H9 (cell line): ENCODE measurements at regions not wholly inside any gene's neighbourhood (a gene's known extent, or its start where the extent isn't known, plus 50 kb on each side); places are given as distances from the start of the nearest gene placed in this dataset.

Source experiments
- DNase-seq: peaks from one replicate; pipeline ENCODE4 v3.0.0-alpha.2; 2017
- H2AFZ ChIP-seq: one replicate; pipeline ENCODE4 v1.6.1; 2013; ENCODE audit warnings: mild to moderate bottlenecking, low read length, control low read depth, moderate library complexity
- H2AK5ac ChIP-seq: 2 replicates; pipeline ENCODE4 v1.6.1; 2013; ENCODE audit warnings: low read length, control low read depth, mixed read lengths; ENCODE audit not compliant: insufficient read length
- H2BK120ac ChIP-seq: one replicate; pipeline ENCODE4 v1.6.1; 2013; ENCODE audit warnings: low read depth, mild to moderate bottlenecking, low read length, control low read depth, inconsistent platforms; ENCODE audit not compliant: poor library complexity, severe bottlenecking
- H2BK12ac ChIP-seq: 2 replicates; pipeline ENCODE4 v1.6.1; 2013; ENCODE audit warnings: low read length, control low read depth, mixed read lengths, low read depth; ENCODE audit not compliant: insufficient read length
- H2BK15ac ChIP-seq: 2 replicates; pipeline ENCODE4 v1.6.1; 2013; ENCODE audit warnings: low read depth, low read length, control low read depth
- H2BK20ac ChIP-seq: one replicate; pipeline ENCODE4 v1.6.1; 2013; ENCODE audit warnings: low read depth, mild to moderate bottlenecking, low read length, control low read depth, inconsistent platforms; ENCODE audit not compliant: poor library complexity, severe bottlenecking
- H2BK5ac ChIP-seq: 2 replicates; pipeline ENCODE4 v1.6.1; 2013; ENCODE audit warnings: low read length, control low read depth, mixed read lengths; ENCODE audit not compliant: insufficient read length
- H3K14ac ChIP-seq: 2 replicates; pipeline ENCODE4 v1.6.1; 2013; ENCODE audit warnings: low read length, control low read depth; ENCODE audit not compliant: insufficient read depth
- H3K18ac ChIP-seq: 2 replicates; pipeline ENCODE4 v1.6.1; 2013; ENCODE audit warnings: low read depth, mild to moderate bottlenecking, mixed read lengths, low read length, control low read depth; ENCODE audit not compliant: insufficient read length
- H3K23ac ChIP-seq: 2 replicates; pipeline ENCODE4 v1.6.1; 2013; ENCODE audit warnings: low read length, control low read depth, mixed read lengths, low read depth; ENCODE audit not compliant: insufficient read length
- H3K23me2 ChIP-seq: 2 replicates; pipeline ENCODE4 v1.6.1; 2013; ENCODE audit warnings: low read depth, mild to moderate bottlenecking, mixed read lengths, low read length, control low read depth; ENCODE audit not compliant: insufficient read length, poor library complexity, severe bottlenecking
- H3K27ac ChIP-seq: 2 replicates; pipeline ENCODE4 v1.5.1; 2013; ENCODE audit warnings: low read length, control low read depth, mixed read lengths, low read depth; ENCODE audit not compliant: insufficient read length
- H3K27me3 ChIP-seq: 2 replicates; pipeline ENCODE4 v1.6.1; 2013; ENCODE audit warnings: low read length, control low read depth, inconsistent platforms; ENCODE audit not compliant: insufficient read depth
- H3K4ac ChIP-seq: 2 replicates; pipeline ENCODE4 v1.6.1; 2013; ENCODE audit warnings: low read depth, mild to moderate bottlenecking, control low read depth, inconsistent platforms, low read length, moderate library complexity
- H3K4me1 ChIP-seq: 2 replicates; pipeline ENCODE4 v1.6.1; 2013; ENCODE audit warnings: low read length, control low read depth, inconsistent platforms; ENCODE audit not compliant: insufficient read depth
- H3K4me2 ChIP-seq: 2 replicates; pipeline ENCODE4 v1.6.1; 2013; ENCODE audit warnings: low read length, control low read depth, mixed read lengths; ENCODE audit not compliant: insufficient read length, insufficient read depth
- H3K56ac ChIP-seq: 2 replicates; pipeline ENCODE4 v1.6.1; 2013; ENCODE audit warnings: low read depth, mild to moderate bottlenecking, mixed read lengths, low read length, control low read depth; ENCODE audit not compliant: insufficient read length
- H3K79me1 ChIP-seq: 2 replicates; pipeline ENCODE4 v1.6.1; 2013; ENCODE audit warnings: low read depth, mild to moderate bottlenecking, moderate library complexity, low read length, control low read depth, inconsistent platforms; ENCODE audit not compliant: insufficient read depth, poor library complexity, severe bottlenecking
- H3K79me2 ChIP-seq: 2 replicates; pipeline ENCODE4 v1.6.1; 2013; ENCODE audit warnings: low read length, control low read depth, inconsistent platforms; ENCODE audit not compliant: insufficient read depth
- H3K9ac ChIP-seq: 2 replicates; pipeline ENCODE4 v1.6.1; 2013; ENCODE audit warnings: low read length, control low read depth, mixed read lengths; ENCODE audit not compliant: insufficient read length; ENCODE audit errors: extremely low read depth
- H3K9me3 ChIP-seq: one replicate; pipeline ENCODE4 v1.6.1; 2013; ENCODE audit warnings: low read depth, low read length, inconsistent platforms; ENCODE audit not compliant: control insufficient read depth
- H3T11ph ChIP-seq: one replicate; pipeline ENCODE4 v1.6.1; 2013; ENCODE audit warnings: mild to moderate bottlenecking, low read length, control low read depth, inconsistent platforms
- H4K20me1 ChIP-seq: one replicate; pipeline ENCODE4 v1.6.1; 2013; ENCODE audit not compliant: control insufficient read depth, insufficient read length, insufficient read depth
- H4K5ac ChIP-seq: 2 replicates; pipeline ENCODE4 v1.6.1; 2013; ENCODE audit warnings: low read depth, mild to moderate bottlenecking, mixed read lengths, low read length, control low read depth; ENCODE audit not compliant: insufficient read length
- H4K8ac ChIP-seq: replicated peaks from 2 replicates; pipeline ENCODE4 v1.6.1; 2013; ENCODE audit warnings: low read length, control low read depth, mixed read lengths, low read depth; ENCODE audit not compliant: insufficient read length
- H4K91ac ChIP-seq: 2 replicates; pipeline ENCODE4 v1.6.1; 2013; ENCODE audit warnings: low read depth, mild to moderate bottlenecking, moderate library complexity, mixed read lengths, low read length, control low read depth; ENCODE audit not compliant: insufficient read length
- H3K27ac Mint-ChIP-seq, 3 experiments: 2 replicates in 2 of 3; 3 replicates in 1 of 3; pipeline ENCODE4 v1.8.0; 2020 to 2021; ENCODE audit warnings: mixed read lengths in 3 of 3, mild to moderate bottlenecking in 1 of 3, moderate library complexity in 1 of 3
- H3K27me3 Mint-ChIP-seq: 2 replicates; pipeline ENCODE4 v1.8.0; 2021; ENCODE audit warnings: low read depth, mild to moderate bottlenecking, moderate library complexity, mixed read lengths
- H3K36me3 Mint-ChIP-seq, 3 experiments: 2 replicates in 2 of 3; 3 replicates in 1 of 3; pipeline ENCODE4 v1.8.0; 2020 to 2021; ENCODE audit warnings: low read depth in 3 of 3, mixed read lengths in 3 of 3; ENCODE audit not compliant: insufficient read depth in 1 of 3
- H3K4me1 Mint-ChIP-seq, 2 experiments: 2 replicates each; pipeline ENCODE4 v1.8.0; 2020; ENCODE audit warnings: mixed read lengths in 2 of 2
- H3K4me3 Mint-ChIP-seq, 2 experiments: 2 replicates in 1 of 2; 3 replicates in 1 of 2; pipeline ENCODE4 v1.8.0; 2020 to 2021; ENCODE audit warnings: mild to moderate bottlenecking in 2 of 2, mixed read lengths in 2 of 2, moderate library complexity in 1 of 2
- H3K9me3 Mint-ChIP-seq, 2 experiments: 2 replicates in 1 of 2; 3 replicates in 1 of 2; pipeline ENCODE4 v1.8.0; 2020; ENCODE audit warnings: mild to moderate bottlenecking in 2 of 2, mixed read lengths in 2 of 2, moderate library complexity in 1 of 2
- WGBS: extraction: QIAGEN DNeasy Blood & Tissue Kit; methylation state at CpG from one replicate; pipeline ENCODE4 v1.1.7; 2013; ENCODE audit warnings: missing lambda C conversion rate, low lambda C conversion rate, mixed read lengths; ENCODE audit not compliant: insufficient read length; ENCODE audit errors: extremely low coverage; 5-methylcytosine and 5-hydroxymethylcytosine counted together
- TF ChIP-seq, protein P1 (sequence below): fragments of 200-600 bp; sonication (generic); conservative IDR thresholded peaks from 3 replicates; pipeline ENCODE4 v1.8.0; 2021; ENCODE audit warnings: antibody characterized with exemption, mild to moderate bottlenecking

DNA sequence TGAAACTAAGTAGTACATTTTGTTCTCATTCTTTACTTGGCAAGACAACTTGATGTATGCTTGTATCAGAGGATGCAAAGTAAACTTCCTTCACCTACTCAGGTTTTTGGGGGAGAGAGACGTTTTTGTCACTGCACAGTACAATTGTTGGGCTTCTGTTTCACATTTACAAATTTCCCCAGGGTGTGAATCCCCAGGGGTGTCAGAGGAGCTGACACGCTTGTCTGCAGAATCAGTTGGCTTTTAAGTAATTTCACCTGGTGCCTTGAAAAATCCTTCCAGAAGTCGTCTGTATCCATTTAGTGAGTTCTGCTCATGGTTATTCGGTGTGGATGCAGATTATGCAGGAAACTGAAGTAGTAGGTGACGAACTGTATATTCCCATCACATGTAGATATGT, 1227.7 kb upstream of the CELF2 start:
- Histone ChIP-seq H3K4me2 (no peak overlapping the region), H3K9ac (no peak overlapping the region), H4K91ac (no peak overlapping the region), H3K9me3 (no peaks in the 10 kb centered on the region), H3K27ac (no peak overlapping the region), H2BK120ac (no peak overlapping the region), H3K79me1 (no peaks in the 10 kb centered on the region), H3K79me2 (no peaks in the 10 kb centered on the region), H2AFZ (no peak overlapping the region), H3K23ac (no peak overlapping the region), H2BK5ac (no peak overlapping the region), H3T11ph (no peak overlapping the region), H2BK20ac (no peak overlapping the region), H3K56ac (no peak overlapping the region), H4K8ac (no peak overlapping the region), H3K23me2 (no peaks in the 10 kb centered on the region), H3K27me3 (no peaks in the 10 kb centered on the region), H2BK15ac (no peak overlapping the region), H4K20me1 (no peaks in the 10 kb centered on the region), H4K5ac (no peak overlapping the region), H2AK5ac (no peak overlapping the region), H3K4me1 (no peaks in the 10 kb centered on the region; the same call in 1 of the 2 replicates), H3K4ac (no peak overlapping the region), H2BK12ac (no peak overlapping the region), H3K14ac (no peak overlapping the region), H3K18ac (no peak overlapping the region)
- DNase-seq, result no peak
- H3K9me3 Mint-ChIP-seq, result no peaks in the 10 kb centered on the region
- H3K4me1 Mint-ChIP-seq, result peaks cover 7 to 17% of the 10 kb centered on the region in 2 experiments
- TF ChIP-seq, protein P1, sequence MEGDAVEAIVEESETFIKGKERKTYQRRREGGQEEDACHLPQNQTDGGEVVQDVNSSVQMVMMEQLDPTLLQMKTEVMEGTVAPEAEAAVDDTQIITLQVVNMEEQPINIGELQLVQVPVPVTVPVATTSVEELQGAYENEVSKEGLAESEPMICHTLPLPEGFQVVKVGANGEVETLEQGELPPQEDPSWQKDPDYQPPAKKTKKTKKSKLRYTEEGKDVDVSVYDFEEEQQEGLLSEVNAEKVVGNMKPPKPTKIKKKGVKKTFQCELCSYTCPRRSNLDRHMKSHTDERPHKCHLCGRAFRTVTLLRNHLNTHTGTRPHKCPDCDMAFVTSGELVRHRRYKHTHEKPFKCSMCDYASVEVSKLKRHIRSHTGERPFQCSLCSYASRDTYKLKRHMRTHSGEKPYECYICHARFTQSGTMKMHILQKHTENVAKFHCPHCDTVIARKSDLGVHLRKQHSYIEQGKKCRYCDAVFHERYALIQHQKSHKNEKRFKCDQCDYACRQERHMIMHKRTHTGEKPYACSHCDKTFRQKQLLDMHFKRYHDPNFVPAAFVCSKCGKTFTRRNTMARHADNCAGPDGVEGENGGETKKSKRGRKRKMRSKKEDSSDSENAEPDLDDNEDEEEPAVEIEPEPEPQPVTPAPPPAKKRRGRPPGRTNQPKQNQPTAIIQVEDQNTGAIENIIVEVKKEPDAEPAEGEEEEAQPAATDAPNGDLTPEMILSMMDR, result no peak
- no peak overlapping the region for H3K27ac Mint-ChIP-seq
- no peaks in the 10 kb centered on the region for H3K36me3 Mint-ChIP-seq
- H3K27me3 Mint-ChIP-seq, result no peaks in the 10 kb centered on the region
- no peak overlapping the region for H3K4me3 Mint-ChIP-seq
- WGBS, result no CpG with 5 or more reads among the region's 5 CpGs
